Activated CD8-positive, alpha-beta memory T cell treated with anti-CD3 and anti-CD28 coated beads, Interleukin-2, amount 10 ng/mL, durations not matched to agents 7 days and 5 days (primary cell): ENCODE measurements at regions not wholly inside any gene's neighbourhood (a gene's known extent, or its start where the extent isn't known, plus 50 kb on each side); places are given as distances from the start of the nearest gene placed in this dataset.
"Not testable (repeated sequence)": the region's sequence is repeated elsewhere in the genome, so short reads cannot be mapped to it uniquely, and the experiment has no call there.

ENCODE experiments used
- ATAC-seq: fragments of 150-1000 bp; cut with Tn5 transposase; one replicate; pipeline ENCODE4 v1.10.0; 2021; ENCODE audit warnings: moderate library complexity
- CTCF ChIA-PET: fragments of 350-600 bp; sonication (Branson Sonifier 250); formaldehyde crosslinking; loops from one replicate; lab custom pipeline; 2021; ENCODE audit warnings: antibody characterized with exemption; lab: Charles Lee
- DNase-seq: peaks from one replicate; pipeline ENCODE4 v3.0.0-alpha.2; 2020
- H3K27ac Mint-ChIP-seq: one replicate; pipeline ENCODE4 v1.8.0; 2021; ENCODE audit warnings: mild to moderate bottlenecking, mixed read lengths
- H3K27me3 Mint-ChIP-seq: one replicate; pipeline ENCODE4 v1.8.0; 2021; ENCODE audit warnings: mixed read lengths
- H3K36me3 Mint-ChIP-seq: one replicate; pipeline ENCODE4 v1.8.0; 2021; ENCODE audit warnings: mild to moderate bottlenecking, mixed read lengths
- H3K4me1 Mint-ChIP-seq: one replicate; pipeline ENCODE4 v1.8.0; 2021; ENCODE audit warnings: mixed read lengths
- H3K4me3 Mint-ChIP-seq: one replicate; pipeline ENCODE4 v1.8.0; 2021; ENCODE audit warnings: mild to moderate bottlenecking, moderate library complexity, mixed read lengths
- H3K9me3 Mint-ChIP-seq: one replicate; pipeline ENCODE4 v1.8.0; 2022; ENCODE audit warnings: low read depth, mixed read lengths

GRCh38 chr21:15289896-15290841 lies 225.4 kb upstream of the NRIP1 start:
- no peak for DNase-seq
- CTCF ChIA-PET, result no interaction called here
- peaks cover 5% of the 10 kb centered on the region for H3K27me3 Mint-ChIP-seq
- no peaks in the 10 kb centered on the region for H3K4me1 Mint-ChIP-seq
- H3K27ac Mint-ChIP-seq, result no peak overlapping the region
- H3K36me3 Mint-ChIP-seq, result no peaks in the 10 kb centered on the region
- ATAC-seq, result no peak
- H3K4me3 Mint-ChIP-seq, result no peak overlapping the region
- H3K9me3 Mint-ChIP-seq, result no peaks in the 10 kb centered on the region

- no peak for ATAC-seq
- CTCF ChIA-PET, result interaction anchor here (0.6 kb wide), 1 partner anchor 147 kb away, joined by 3 read pairs; no protein-coding TSS in a partner anchor
- H3K36me3 Mint-ChIP-seq, result no peaks in the 10 kb centered on the region
- no peaks in the 10 kb centered on the region for H3K4me1 Mint-ChIP-seq
- H3K27me3 Mint-ChIP-seq, result peaks cover 5% of the 10 kb centered on the region
- no peak overlapping the region for H3K27ac Mint-ChIP-seq
- DNase-seq, result no peak
- H3K9me3 Mint-ChIP-seq, result no peaks in the 10 kb centered on the region
- no peak overlapping the region for H3K4me3 Mint-ChIP-seq
Measured at GRCh38 chr21:15291621-15292266, 226.9 kb upstream of the NRIP1 start.

GRCh38 chr21:15293240-15293639 lies 228.4 kb upstream of the NRIP1 start:
- no peak overlapping the region for H3K4me3 Mint-ChIP-seq
- CTCF ChIA-PET, result no interaction called here
- no peak for DNase-seq

GRCh38 chr21:15295875-15296274 lies 231.1 kb upstream of the NRIP1 start:
- ATAC-seq, result no peak

More at GRCh38 chr21:15293240-15293639, 228.4 kb upstream of the NRIP1 start:
- Mint-ChIP-seq H3K27ac (no peak overlapping the region), H3K4me1 (no peaks in the 10 kb centered on the region), H3K27me3 (peaks cover 5% of the 10 kb centered on the region), H3K9me3 (no peaks in the 10 kb centered on the region), H3K36me3 (no peaks in the 10 kb centered on the region)
- no peak for ATAC-seq

GRCh38 chr21:15297824-15298223 lies 233.0 kb upstream of the NRIP1 start:
- CTCF ChIA-PET, result no interaction called here
- Mint-ChIP-seq H3K36me3 (no peaks in the 10 kb centered on the region), H3K4me3 (no peak overlapping the region), H3K9me3 (peaks cover 5% of the 10 kb centered on the region), H3K27me3 (peaks cover 3% of the 10 kb centered on the region), H3K4me1 (no peaks in the 10 kb centered on the region), H3K27ac (no peak overlapping the region)
- DNase-seq (no peak), ATAC-seq (no peak)

More at GRCh38 chr21:15295875-15296274, 231.1 kb upstream of the NRIP1 start:
- Mint-ChIP-seq H3K36me3 (no peaks in the 10 kb centered on the region), H3K9me3 (no peaks in the 10 kb centered on the region), H3K4me1 (no peaks in the 10 kb centered on the region), H3K27me3 (peaks cover 5% of the 10 kb centered on the region), H3K4me3 (no peak overlapping the region), H3K27ac (no peak overlapping the region)
- CTCF ChIA-PET, result no interaction called here
- no peak for DNase-seq

GRCh38 chr21:15298306-15298705 lies 233.5 kb upstream of the NRIP1 start:
- no peak for DNase-seq
- Mint-ChIP-seq H3K36me3 (no peaks in the 10 kb centered on the region), H3K4me1 (no peaks in the 10 kb centered on the region), H3K27ac (no peak overlapping the region), H3K9me3 (peaks cover 5% of the 10 kb centered on the region), H3K4me3 (no peak overlapping the region), H3K27me3 (peaks cover 3% of the 10 kb centered on the region)
- ATAC-seq, result no peak
- CTCF ChIA-PET, result no interaction called here

GRCh38 chr21:15298755-15299154 lies 234.0 kb upstream of the NRIP1 start:
- H3K27ac Mint-ChIP-seq, H3K4me1 Mint-ChIP-seq, H3K9me3 Mint-ChIP-seq, CTCF ChIA-PET, ATAC-seq, DNase-seq, H3K27me3 Mint-ChIP-seq, H3K4me3 Mint-ChIP-seq, H3K36me3 Mint-ChIP-seq: not testable (repeated sequence)

- DNase-seq, result no peak
- H3K36me3 Mint-ChIP-seq, result no peaks in the 10 kb centered on the region
- CTCF ChIA-PET, result no interaction called here
- H3K4me3 Mint-ChIP-seq, result no peak overlapping the region
- no peaks in the 10 kb centered on the region for H3K4me1 Mint-ChIP-seq
- no peak for ATAC-seq
- H3K27ac Mint-ChIP-seq, result no peak overlapping the region
- H3K9me3 Mint-ChIP-seq, result peaks cover 5% of the 10 kb centered on the region
- H3K27me3 Mint-ChIP-seq, result no peaks in the 10 kb centered on the region
Measured at GRCh38 chr21:15300131-15300530, 235.3 kb upstream of the NRIP1 start.

- no peak overlapping the region for H3K27ac Mint-ChIP-seq
- H3K27me3 Mint-ChIP-seq, result peaks cover 5% of the 10 kb centered on the region
- CTCF ChIA-PET, result no interaction called here
- ATAC-seq, result no peak
- no peak for DNase-seq
- no peaks in the 10 kb centered on the region for H3K4me1 Mint-ChIP-seq
- no peaks in the 10 kb centered on the region for H3K36me3 Mint-ChIP-seq
- H3K4me3 Mint-ChIP-seq, result no peak overlapping the region
- peaks cover 5% of the 10 kb centered on the region for H3K9me3 Mint-ChIP-seq
Measured at GRCh38 chr21:15301014-15301413, 236.2 kb upstream of the NRIP1 start.

- CTCF ChIA-PET, result no interaction called here
- Mint-ChIP-seq H3K27me3 (peaks cover 5% of the 10 kb centered on the region), H3K4me1 (no peaks in the 10 kb centered on the region), H3K4me3 (no peak overlapping the region), H3K27ac (no peak overlapping the region), H3K36me3 (no peaks in the 10 kb centered on the region), H3K9me3 (peaks cover 5% of the 10 kb centered on the region)
- DNase-seq (no peak), ATAC-seq (no peak)
Measured at GRCh38 chr21:15301736-15302135, 236.9 kb upstream of the NRIP1 start.

GRCh38 chr21:15306271-15306670 lies 241.5 kb upstream of the NRIP1 start:
- peaks cover 5% of the 10 kb centered on the region for H3K27me3 Mint-ChIP-seq
- no peaks in the 10 kb centered on the region for H3K4me1 Mint-ChIP-seq
- DNase-seq (no peak), ATAC-seq (no peak)
- no peak overlapping the region for H3K4me3 Mint-ChIP-seq
- no peak overlapping the region for H3K27ac Mint-ChIP-seq
- CTCF ChIA-PET, result no interaction called here
- H3K36me3 Mint-ChIP-seq, result no peaks in the 10 kb centered on the region
- H3K9me3 Mint-ChIP-seq, result peaks cover 5% of the 10 kb centered on the region

GRCh38 chr21:15308333-15308732 lies 243.5 kb upstream of the NRIP1 start:
- H3K9me3 Mint-ChIP-seq, result no peaks in the 10 kb centered on the region
- CTCF ChIA-PET, result no interaction called here
- no peaks in the 10 kb centered on the region for H3K36me3 Mint-ChIP-seq
- no peak overlapping the region for H3K4me3 Mint-ChIP-seq
- no peak overlapping the region for H3K27ac Mint-ChIP-seq
- no peak for DNase-seq
- H3K27me3 Mint-ChIP-seq, result peaks cover 5% of the 10 kb centered on the region
- no peaks in the 10 kb centered on the region for H3K4me1 Mint-ChIP-seq
- no peak for ATAC-seq

GRCh38 chr21:15309022-15309590 lies 244.3 kb upstream of the NRIP1 start:
- H3K9me3 Mint-ChIP-seq, result no peaks in the 10 kb centered on the region
- no peaks in the 10 kb centered on the region for H3K36me3 Mint-ChIP-seq
- no peaks in the 10 kb centered on the region for H3K4me1 Mint-ChIP-seq
- peaks cover 5% of the 10 kb centered on the region for H3K27me3 Mint-ChIP-seq
- H3K27ac Mint-ChIP-seq, result no peak overlapping the region
- CTCF ChIA-PET, result no interaction called here
- no peak overlapping the region for H3K4me3 Mint-ChIP-seq
- ATAC-seq (no peak), DNase-seq (no peak)
